ENCODE measurements at regions not wholly inside any gene's neighbourhood (a gene's known extent, or its start where the extent isn't known, plus 50 kb on each side); places are given as distances from the start of the nearest gene placed in this dataset.

GRCh38 chr7:68015978-68016532 lies 1019.4 kb downstream of the TYW1 start:
- Mint-ChIP-seq H3K4me1 (ENCODE audit: low read depth, unreplicated experiment) (peaks cover 5% of the 10 kb centered on the region), H3K9me3 (ENCODE audit: unreplicated experiment) (peaks cover 1% of the 10 kb centered on the region), H3K27me3 (ENCODE audit: unreplicated experiment) (peaks cover 2% of the 10 kb centered on the region)

GRCh38 chr7:68020102-68020501 lies 1023.5 kb downstream of the TYW1 start:
- no peak for DNase-seq
- peaks cover 2% of the 10 kb centered on the region for H3K27me3 Mint-ChIP-seq (ENCODE audit: unreplicated experiment)
- peaks cover 1% of the 10 kb centered on the region for H3K9me3 Mint-ChIP-seq (ENCODE audit: unreplicated experiment)
- no peak overlapping the region for H3K27ac Mint-ChIP-seq (ENCODE audit: unreplicated experiment)
- H3K36me3 Mint-ChIP-seq (ENCODE audit: unreplicated experiment), result no peaks in the 10 kb centered on the region
- TF ChIP-seq, protein P1, sequence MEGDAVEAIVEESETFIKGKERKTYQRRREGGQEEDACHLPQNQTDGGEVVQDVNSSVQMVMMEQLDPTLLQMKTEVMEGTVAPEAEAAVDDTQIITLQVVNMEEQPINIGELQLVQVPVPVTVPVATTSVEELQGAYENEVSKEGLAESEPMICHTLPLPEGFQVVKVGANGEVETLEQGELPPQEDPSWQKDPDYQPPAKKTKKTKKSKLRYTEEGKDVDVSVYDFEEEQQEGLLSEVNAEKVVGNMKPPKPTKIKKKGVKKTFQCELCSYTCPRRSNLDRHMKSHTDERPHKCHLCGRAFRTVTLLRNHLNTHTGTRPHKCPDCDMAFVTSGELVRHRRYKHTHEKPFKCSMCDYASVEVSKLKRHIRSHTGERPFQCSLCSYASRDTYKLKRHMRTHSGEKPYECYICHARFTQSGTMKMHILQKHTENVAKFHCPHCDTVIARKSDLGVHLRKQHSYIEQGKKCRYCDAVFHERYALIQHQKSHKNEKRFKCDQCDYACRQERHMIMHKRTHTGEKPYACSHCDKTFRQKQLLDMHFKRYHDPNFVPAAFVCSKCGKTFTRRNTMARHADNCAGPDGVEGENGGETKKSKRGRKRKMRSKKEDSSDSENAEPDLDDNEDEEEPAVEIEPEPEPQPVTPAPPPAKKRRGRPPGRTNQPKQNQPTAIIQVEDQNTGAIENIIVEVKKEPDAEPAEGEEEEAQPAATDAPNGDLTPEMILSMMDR (IDR thresholded peaks at IDR 0.05; ENCODE audit: partially characterized antibody, unreplicated experiment), result no peak
- peaks cover 10% of the 10 kb centered on the region for H3K4me1 Mint-ChIP-seq (ENCODE audit: low read depth, unreplicated experiment)
- no peak overlapping the region for H3K4me3 Mint-ChIP-seq (ENCODE audit: unreplicated experiment)

More at GRCh38 chr7:68015978-68016532, 1019.4 kb downstream of the TYW1 start:
- no peak for DNase-seq
- Mint-ChIP-seq H3K36me3 (ENCODE audit: unreplicated experiment) (peaks cover 5% of the 10 kb centered on the region), H3K4me3 (ENCODE audit: unreplicated experiment) (no peak overlapping the region), H3K27ac (ENCODE audit: unreplicated experiment) (no peak overlapping the region)
- TF ChIP-seq, protein P1 (IDR thresholded peaks at IDR 0.05; ENCODE audit: partially characterized antibody, unreplicated experiment), result no peak

DNA sequence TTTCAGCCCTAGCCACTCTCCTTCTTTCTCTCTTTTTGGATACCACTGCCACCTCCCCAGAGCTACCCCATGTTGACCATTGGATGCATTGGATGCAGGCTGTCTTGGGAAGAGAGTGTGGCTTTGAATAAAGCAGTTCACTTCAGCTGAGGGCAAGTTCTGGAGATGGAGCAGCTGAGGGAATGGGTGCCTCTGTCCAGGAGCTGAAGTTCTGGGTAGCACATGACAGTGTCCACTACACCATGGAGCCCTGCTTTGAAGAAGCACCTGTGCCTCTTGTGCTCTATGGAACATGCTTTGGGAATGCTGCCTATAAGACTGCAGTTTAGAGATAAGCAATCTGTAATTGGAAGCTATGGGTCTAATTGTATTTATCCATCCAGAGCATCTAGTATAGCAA lies 1028.7 kb downstream of the TYW1 start:
- TF ChIP-seq, protein P1 (IDR thresholded peaks at IDR 0.05; ENCODE audit: partially characterized antibody, unreplicated experiment), result no peak
- Mint-ChIP-seq H3K27me3 (ENCODE audit: unreplicated experiment) (peaks cover 2% of the 10 kb centered on the region), H3K27ac (ENCODE audit: unreplicated experiment) (no peak overlapping the region), H3K36me3 (ENCODE audit: unreplicated experiment) (no peaks in the 10 kb centered on the region), H3K4me3 (ENCODE audit: unreplicated experiment) (no peak overlapping the region), H3K9me3 (ENCODE audit: unreplicated experiment) (no peaks in the 10 kb centered on the region), H3K4me1 (ENCODE audit: low read depth, unreplicated experiment) (peaks cover 5% of the 10 kb centered on the region)
- no peak for DNase-seq

DNA sequence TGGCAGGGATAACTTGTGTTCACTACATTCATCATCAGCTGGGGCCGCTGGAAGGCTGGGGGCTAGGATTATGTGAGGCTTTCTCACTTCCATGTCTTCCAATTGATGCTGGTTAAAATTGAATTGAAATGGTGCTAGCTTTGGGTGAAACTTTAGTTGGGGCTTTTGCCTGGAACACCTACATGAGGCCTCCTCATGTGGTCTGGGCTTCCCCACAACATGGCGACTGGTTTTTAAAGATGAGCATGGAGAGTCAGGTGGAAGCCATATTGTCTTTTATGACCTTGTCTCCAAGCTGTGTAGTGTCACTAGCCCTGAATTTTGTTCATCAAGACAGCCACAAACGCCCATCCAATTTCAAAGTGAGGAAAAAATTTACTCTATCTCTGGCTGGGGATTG lies 1033.9 kb downstream of the TYW1 start:
- no peak overlapping the region for H3K27ac Mint-ChIP-seq (ENCODE audit: unreplicated experiment)
- H3K4me1 Mint-ChIP-seq (ENCODE audit: low read depth, unreplicated experiment), result no peaks in the 10 kb centered on the region
- no peak overlapping the region for H3K4me3 Mint-ChIP-seq (ENCODE audit: unreplicated experiment)
- H3K36me3 Mint-ChIP-seq (ENCODE audit: unreplicated experiment), result no peaks in the 10 kb centered on the region
- H3K9me3 Mint-ChIP-seq (ENCODE audit: unreplicated experiment), result no peaks in the 10 kb centered on the region
- TF ChIP-seq, protein P1 (IDR thresholded peaks at IDR 0.05; ENCODE audit: partially characterized antibody, unreplicated experiment), result no peak
- peaks cover 2% of the 10 kb centered on the region for H3K27me3 Mint-ChIP-seq (ENCODE audit: unreplicated experiment)
- no peak for DNase-seq

DNA sequence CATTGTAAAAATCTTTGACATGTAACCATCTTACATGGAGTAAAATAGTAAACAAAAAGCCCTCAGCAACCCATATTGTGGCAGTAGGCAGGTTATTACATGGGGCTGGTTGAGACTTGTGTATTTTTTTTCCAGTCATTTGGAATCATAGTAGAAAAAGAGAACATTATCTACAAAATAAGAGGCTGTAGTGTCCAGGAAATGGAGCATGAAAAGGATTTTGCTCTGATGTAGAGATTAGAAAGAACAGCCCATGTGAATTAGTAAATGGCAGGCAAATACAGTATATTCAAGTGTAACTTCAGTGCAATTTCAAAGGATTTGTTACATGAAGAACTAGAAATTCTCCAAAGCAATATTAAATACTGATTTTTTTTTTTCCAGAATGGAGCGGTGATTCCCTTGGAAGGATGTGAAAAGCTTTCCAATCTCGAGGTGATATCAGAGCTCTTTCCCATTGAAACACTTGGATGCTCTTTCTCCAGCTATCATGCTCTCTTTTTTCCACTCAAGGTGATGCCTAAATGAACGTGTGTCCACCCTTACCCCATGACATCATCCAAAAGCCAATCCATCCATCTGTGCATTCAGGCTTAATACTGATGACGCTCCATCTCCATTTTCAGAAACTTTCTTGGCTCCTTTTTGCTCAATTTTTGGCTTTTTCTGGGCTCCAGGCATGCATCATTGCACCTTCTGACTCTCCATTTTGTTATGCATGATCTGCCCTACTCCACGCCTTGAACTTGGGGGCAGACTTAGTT lies 1034.7 kb downstream of the TYW1 start:
- Mint-ChIP-seq H3K27ac (ENCODE audit: unreplicated experiment) (no peak overlapping the region), H3K27me3 (ENCODE audit: unreplicated experiment) (no peaks in the 10 kb centered on the region), H3K36me3 (ENCODE audit: unreplicated experiment) (no peaks in the 10 kb centered on the region), H3K4me1 (ENCODE audit: low read depth, unreplicated experiment) (no peaks in the 10 kb centered on the region), H3K4me3 (ENCODE audit: unreplicated experiment) (no peak overlapping the region), H3K9me3 (ENCODE audit: unreplicated experiment) (no peaks in the 10 kb centered on the region)
- DNase-seq, result no peak
- TF ChIP-seq, protein P1 (IDR thresholded peaks at IDR 0.05; ENCODE audit: partially characterized antibody, unreplicated experiment), result no peak
